HCT116 (cell line): ENCODE measurements at regions not wholly inside any gene's neighbourhood (a gene's known extent, or its start where the extent isn't known, plus 50 kb on each side); places are given as distances from the start of the nearest gene placed in this dataset.

Experiments used
- ATAC-seq: fragments of 200-7000 bp; cut with Tn5 transposase; 2 replicates; pipeline ENCODE4 v1.9.1; 2020; ENCODE audit warnings: mild to moderate bottlenecking, moderate library complexity
- BruUV-seq: library from RNA; stranded (reverse); fragments of 400-500 nt; replicated peaks from 2 replicates; lab custom pipeline; 2021; lab: Mats Ljungman, UMichigan
- CTCF ChIA-PET: fragments of 300-600 bp; sonication (Branson Sonifier 250); formaldehyde crosslinking; loops from one replicate; lab custom pipeline; 2021; ENCODE audit warnings: antibody characterized with exemption; lab: Charles Lee
- POLR2A ChIA-PET: fragments of 300-600, 350-600 bp; sonication (Branson Sonifier 250); formaldehyde crosslinking; loops from one replicate; lab custom pipeline; 2021; ENCODE audit warnings: antibody characterized with exemption; lab: Charles Lee
- RAD21 ChIA-PET, 2 experiments: fragments of 300-600 bp; sonication (Branson Sonifier 250); formaldehyde crosslinking; loops; one replicate each; lab custom pipeline; 2023; ENCODE audit warnings: low total read pairs in 2 of 2; ENCODE audit not compliant: uncharacterized antibody in 2 of 2, unreplicated experiment in 2 of 2, low non-redundant PET in 1 of 2; lab: Charles Lee
- DNase-seq: peaks from one replicate; pipeline ENCODE4 v3.0.0-alpha.2; 2010; ENCODE audit warnings: low read depth, low spot score
- H2AFZ ChIP-seq: fragments of 200-600 bp; shearing (Covaris generic), sonication (generic); 2 replicates; pipeline ENCODE4 v1.6.1; 2017; ENCODE audit warnings: low read depth, mixed run types, mixed read lengths, antibody characterized with exemption, low read length; ENCODE audit not compliant: poor library complexity, severe bottlenecking
- H3K27ac ChIP-seq: 2 replicates; pipeline ENCODE4 v1.5.1; 2012; ENCODE audit warnings: low read depth, low read length
- H3K27me3 ChIP-seq: fragments of 200-600 bp; sonication (generic); 2 replicates; pipeline ENCODE4 v1.6.1; 2016; ENCODE audit warnings: mixed run types, low read length, mixed read lengths; ENCODE audit not compliant: insufficient read depth
- H3K36me3 ChIP-seq, 2 experiments: fragments of 200-500 bp in 1 of 2; fragments of 200-600 bp in 1 of 2; sonication (Bioruptor generic) in 1 of 2; sonication (generic) in 1 of 2; 2 replicates each; pipeline versions ENCODE4 v1.5.1 to v1.6.1; 2014 to 2016; ENCODE audit warnings: low read length in 2 of 2, inconsistent platforms in 1 of 2, mixed read lengths in 1 of 2, mixed run types in 1 of 2; ENCODE audit not compliant: insufficient read depth in 2 of 2, control insufficient read depth in 1 of 2
- H3K4me1 ChIP-seq, 2 experiments: fragments of 200-600 bp in 1 of 2; sonication (generic) in 1 of 2; 2 replicates each; pipeline versions ENCODE4 v1.5.1 to v1.6.1; 2012 to 2017; ENCODE audit warnings: low read length in 2 of 2, inconsistent platforms in 1 of 2, mild to moderate bottlenecking in 1 of 2, mixed read lengths in 1 of 2, mixed run types in 1 of 2, moderate library complexity in 1 of 2; ENCODE audit not compliant: insufficient read depth in 2 of 2, control insufficient read depth in 1 of 2
- H3K4me2 ChIP-seq: fragments of 200-600 bp; sonication (generic); 2 replicates; pipeline ENCODE4 v1.6.1; 2017; ENCODE audit warnings: mixed run types, low read length, mixed read lengths
- H3K4me3 ChIP-seq, 2 experiments: fragments of 200-600 bp in 1 of 2; sonication (generic) in 1 of 2; replicated peaks in 1 of 2; 2 replicates each; pipeline ENCODE4 v1.5.1; 2011 to 2016; ENCODE audit warnings: low read length in 2 of 2, control low read depth in 1 of 2, low read depth in 1 of 2, mild to moderate bottlenecking in 1 of 2, mixed read lengths in 1 of 2, mixed run types in 1 of 2
- H3K79me2 ChIP-seq: fragments of 200-600 bp; sonication (generic); 2 replicates; pipeline ENCODE4 v1.6.1; 2017; ENCODE audit warnings: mild to moderate bottlenecking, mixed run types, low read length, moderate library complexity, mixed read lengths; ENCODE audit not compliant: insufficient read depth
- H3K9ac ChIP-seq: fragments of 200-600 bp; sonication (generic); 2 replicates; pipeline ENCODE4 v1.6.1; 2016; ENCODE audit warnings: low read length, mixed read lengths
- H3K9me2 ChIP-seq: fragments of 200-600 bp; sonication (generic), shearing (Covaris generic); 2 replicates; pipeline ENCODE4 v1.6.1; 2017; ENCODE audit warnings: mixed run types, mild to moderate bottlenecking, moderate library complexity; ENCODE audit not compliant: insufficient read depth
- H3K9me3 ChIP-seq, 2 experiments: fragments of 200-500 bp in 1 of 2; fragments of 200-600 bp in 1 of 2; sonication (Bioruptor generic) in 1 of 2; sonication (generic) in 1 of 2; 2 replicates each; pipeline ENCODE4 v1.6.1; 2014 to 2017; ENCODE audit warnings: low read length in 2 of 2, mixed read lengths in 2 of 2, inconsistent platforms in 1 of 2, low read depth in 1 of 2, mild to moderate bottlenecking in 1 of 2, mixed run types in 1 of 2, moderate library complexity in 1 of 2; ENCODE audit not compliant: control insufficient read depth in 1 of 2, insufficient read depth in 1 of 2
- H4K20me1 ChIP-seq: fragments of 200-600 bp; sonication (generic), shearing (Covaris generic); 2 replicates; pipeline ENCODE4 v1.6.1; 2017; ENCODE audit warnings: mixed run types, mild to moderate bottlenecking, moderate library complexity; ENCODE audit not compliant: insufficient read depth
- EZH2phosphoT487 ChIP-seq: fragments of 200-600 bp; IDR thresholded peaks from 2 replicates; pipeline ENCODE4 v1.6.1; 2018; ENCODE audit warnings: antibody characterized with exemption, borderline replicate concordance
- JUND ChIP-seq: IDR thresholded peaks from 2 replicates; pipeline ENCODE4 v1.6.1; 2012
- SIN3A ChIP-seq: IDR thresholded peaks from 2 replicates; pipeline ENCODE4 v1.6.1; 2012; ENCODE audit warnings: low read depth
- TCF7L2 ChIP-seq: IDR thresholded peaks from 2 replicates; pipeline ENCODE4 v1.7.0; 2011; ENCODE audit warnings: borderline replicate concordance, inconsistent platforms; ENCODE audit not compliant: insufficient read depth, insufficient read length; ENCODE audit errors: extremely low read depth
- ZBTB33 ChIP-seq: IDR thresholded peaks from 2 replicates; pipeline ENCODE4 v1.6.1; 2011; ENCODE audit warnings: mild to moderate bottlenecking, low read length, moderate library complexity; ENCODE audit not compliant: insufficient replicate concordance; ENCODE audit errors: extremely low read depth
- ZFX ChIP-seq: fragments of 450-650 bp; IDR thresholded peaks from 2 replicates; pipeline ENCODE4 v1.6.1; 2017
- ZNF274 ChIP-seq: fragments of 200-500 bp; sonication (Bioruptor generic); IDR thresholded peaks from 2 replicates; pipeline ENCODE4 v1.6.1; 2014; ENCODE audit warnings: mild to moderate bottlenecking, low read depth, low read length, inconsistent platforms
- intact Hi-C: fragments of 100-400 bp; cut with micrococcal nuclease; formaldehyde crosslinking; loops from 2 replicates; pipeline ENCODE4 v1.10.0; 2022
- TF ChIP-seq, protein P1 (sequence below): IDR thresholded peaks from 2 replicates; pipeline ENCODE4 v1.6.1; 2012; ENCODE audit warnings: low read depth

DNA sequence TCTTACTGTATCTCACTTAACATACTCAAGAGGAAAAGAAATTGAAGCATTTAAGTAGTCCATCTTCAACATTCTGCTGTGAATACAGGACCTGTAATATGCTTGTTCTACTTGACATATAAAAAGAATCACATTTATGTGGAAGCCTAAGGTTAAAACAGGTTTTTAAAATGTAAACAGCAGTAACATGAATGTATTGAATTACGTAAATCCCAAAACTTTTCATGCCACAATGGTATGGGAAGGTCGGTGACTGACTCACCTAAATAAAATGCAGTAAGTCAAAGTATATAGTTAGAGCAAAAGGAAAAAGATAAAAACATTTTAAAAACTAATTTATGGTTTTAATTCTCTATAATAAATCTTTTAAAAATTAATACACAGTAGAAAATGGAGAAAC, 115.7 kb upstream of the TJP1 start:
- no peaks in the 10 kb centered on the region for H3K9me2 ChIP-seq
- H3K36me3 ChIP-seq: no peaks in the 10 kb centered on the region
- no peak overlapping the region for H3K4me3 ChIP-seq
- no peak overlapping the region for H3K27ac ChIP-seq
- no peak for DNase-seq
- peak overlapping the region; percentile 67 for H2AFZ ChIP-seq
- POLR2A ChIA-PET: no interaction called here
- intact Hi-C loops: loop anchor here (10.0 kb wide), 1 partner anchor 47 kb away; no protein-coding TSS in a partner anchor
- H3K4me1 ChIP-seq: peaks cover 17 to 48% of the 10 kb centered on the region in 2 experiments; a peak in 3 of 4 replicates
- BruUV-seq: no TSS peak
- H3K9me3 ChIP-seq: no peaks in the 10 kb centered on the region
- TF ChIP-seq JUND (no peak), ZFX (no peak), TCF7L2 (no peak), ZNF274 (no peak), SIN3A (no peak), ZBTB33 (no peak), EZH2phosphoT487 (no peak)
- TF ChIP-seq, protein P1, sequence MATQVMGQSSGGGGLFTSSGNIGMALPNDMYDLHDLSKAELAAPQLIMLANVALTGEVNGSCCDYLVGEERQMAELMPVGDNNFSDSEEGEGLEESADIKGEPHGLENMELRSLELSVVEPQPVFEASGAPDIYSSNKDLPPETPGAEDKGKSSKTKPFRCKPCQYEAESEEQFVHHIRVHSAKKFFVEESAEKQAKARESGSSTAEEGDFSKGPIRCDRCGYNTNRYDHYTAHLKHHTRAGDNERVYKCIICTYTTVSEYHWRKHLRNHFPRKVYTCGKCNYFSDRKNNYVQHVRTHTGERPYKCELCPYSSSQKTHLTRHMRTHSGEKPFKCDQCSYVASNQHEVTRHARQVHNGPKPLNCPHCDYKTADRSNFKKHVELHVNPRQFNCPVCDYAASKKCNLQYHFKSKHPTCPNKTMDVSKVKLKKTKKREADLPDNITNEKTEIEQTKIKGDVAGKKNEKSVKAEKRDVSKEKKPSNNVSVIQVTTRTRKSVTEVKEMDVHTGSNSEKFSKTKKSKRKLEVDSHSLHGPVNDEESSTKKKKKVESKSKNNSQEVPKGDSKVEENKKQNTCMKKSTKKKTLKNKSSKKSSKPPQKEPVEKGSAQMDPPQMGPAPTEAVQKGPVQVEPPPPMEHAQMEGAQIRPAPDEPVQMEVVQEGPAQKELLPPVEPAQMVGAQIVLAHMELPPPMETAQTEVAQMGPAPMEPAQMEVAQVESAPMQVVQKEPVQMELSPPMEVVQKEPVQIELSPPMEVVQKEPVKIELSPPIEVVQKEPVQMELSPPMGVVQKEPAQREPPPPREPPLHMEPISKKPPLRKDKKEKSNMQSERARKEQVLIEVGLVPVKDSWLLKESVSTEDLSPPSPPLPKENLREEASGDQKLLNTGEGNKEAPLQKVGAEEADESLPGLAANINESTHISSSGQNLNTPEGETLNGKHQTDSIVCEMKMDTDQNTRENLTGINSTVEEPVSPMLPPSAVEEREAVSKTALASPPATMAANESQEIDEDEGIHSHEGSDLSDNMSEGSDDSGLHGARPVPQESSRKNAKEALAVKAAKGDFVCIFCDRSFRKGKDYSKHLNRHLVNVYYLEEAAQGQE: no peak
- TF ChIP-seq, all 23 proteins: peak for 0
- no peak overlapping the region for H3K9ac ChIP-seq
- RAD21 ChIA-PET: no interaction called here
- no peaks in the 10 kb centered on the region for H4K20me1 ChIP-seq
- CTCF ChIA-PET: interaction anchor here (1.4 to 6.1 kb wide), 4 partner anchors 12 to 190 kb away, joined by 5 to 37 read pairs (median 7); no protein-coding TSS in a partner anchor
- no peaks in the 10 kb centered on the region for H3K79me2 ChIP-seq
- H3K4me2 ChIP-seq: no peak overlapping the region
- no peak for ATAC-seq
- no peaks in the 10 kb centered on the region for H3K27me3 ChIP-seq
